ENCODE measurements at regions not wholly inside any gene's neighbourhood (a gene's known extent, or its start where the extent isn't known, plus 50 kb on each side); places are given as distances from the start of the nearest gene placed in this dataset.

DNA sequence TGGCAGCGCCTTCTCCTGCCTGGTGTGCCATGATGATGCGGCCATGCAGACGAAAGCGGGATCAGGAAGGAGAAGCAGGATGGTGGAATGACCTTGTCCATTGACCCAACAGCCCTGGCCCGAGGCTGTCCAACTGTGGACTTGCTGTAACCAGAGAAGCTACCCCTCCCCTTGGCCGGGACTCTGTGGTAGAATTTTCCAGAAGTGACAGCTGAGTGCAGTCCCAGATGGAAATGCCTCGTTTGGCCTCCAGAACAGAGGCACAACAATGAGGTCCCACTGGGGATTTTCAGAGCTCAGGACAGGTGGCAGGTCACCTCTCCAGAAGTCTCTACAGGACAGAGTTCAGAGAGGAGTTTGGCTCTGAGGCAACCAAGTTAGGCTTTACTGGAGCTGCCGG lies 299.2 kb upstream of the CDH4 start:
- no peak for FAIRE-seq
- Histone ChIP-seq H3K4me3 (ENCODE audit: insufficient read depth, low read depth, low read length) (no peak overlapping the region), H4K20me1 (ENCODE audit: insufficient read depth, low read length) (no peaks in the 10 kb centered on the region), H3K4me1 (ENCODE audit: insufficient read depth, low read length) (no peaks in the 10 kb centered on the region), H3K27me3 (ENCODE audit: insufficient read depth, low read length) (no peaks in the 10 kb centered on the region), H3K79me2 (ENCODE audit: insufficient read depth, low read length) (no peaks in the 10 kb centered on the region), H3K36me3 (ENCODE audit: insufficient read depth, low read length) (no peaks in the 10 kb centered on the region), H3K9me3 (ENCODE audit: insufficient read depth, low read depth, low read length) (peaks cover 6% of the 10 kb centered on the region), H3K27ac (ENCODE audit: low read depth, low read length) (no peak overlapping the region), H3K4me2 (ENCODE audit: low read length) (no peak overlapping the region), H3K9ac (ENCODE audit: low read length) (no peak overlapping the region), H2AFZ (ENCODE audit: low read depth, low read length) (no peak overlapping the region)
- Mint-ChIP-seq H3K27ac (ENCODE audit: unreplicated experiment) (no peak overlapping the region), H3K27me3 (ENCODE audit: low read depth, unreplicated experiment) (peaks cover 44% of the 10 kb centered on the region), H3K9me3 (ENCODE audit: unreplicated experiment) (peaks cover 10% of the 10 kb centered on the region), H3K4me1 (ENCODE audit: low read depth, unreplicated experiment) (no peaks in the 10 kb centered on the region), H3K36me3 (ENCODE audit: low read depth, unreplicated experiment) (no peaks in the 10 kb centered on the region), H3K4me3 (ENCODE audit: unreplicated experiment) (no peak overlapping the region)
- TF ChIP-seq EZH2 (IDR thresholded peaks at IDR 0.05; ENCODE audit: insufficient read depth, low read length) = no peak
- TF ChIP-seq, protein P1, sequence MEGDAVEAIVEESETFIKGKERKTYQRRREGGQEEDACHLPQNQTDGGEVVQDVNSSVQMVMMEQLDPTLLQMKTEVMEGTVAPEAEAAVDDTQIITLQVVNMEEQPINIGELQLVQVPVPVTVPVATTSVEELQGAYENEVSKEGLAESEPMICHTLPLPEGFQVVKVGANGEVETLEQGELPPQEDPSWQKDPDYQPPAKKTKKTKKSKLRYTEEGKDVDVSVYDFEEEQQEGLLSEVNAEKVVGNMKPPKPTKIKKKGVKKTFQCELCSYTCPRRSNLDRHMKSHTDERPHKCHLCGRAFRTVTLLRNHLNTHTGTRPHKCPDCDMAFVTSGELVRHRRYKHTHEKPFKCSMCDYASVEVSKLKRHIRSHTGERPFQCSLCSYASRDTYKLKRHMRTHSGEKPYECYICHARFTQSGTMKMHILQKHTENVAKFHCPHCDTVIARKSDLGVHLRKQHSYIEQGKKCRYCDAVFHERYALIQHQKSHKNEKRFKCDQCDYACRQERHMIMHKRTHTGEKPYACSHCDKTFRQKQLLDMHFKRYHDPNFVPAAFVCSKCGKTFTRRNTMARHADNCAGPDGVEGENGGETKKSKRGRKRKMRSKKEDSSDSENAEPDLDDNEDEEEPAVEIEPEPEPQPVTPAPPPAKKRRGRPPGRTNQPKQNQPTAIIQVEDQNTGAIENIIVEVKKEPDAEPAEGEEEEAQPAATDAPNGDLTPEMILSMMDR (IDR thresholded peaks at IDR 0.05; ENCODE audit: insufficient read depth, low read depth, low read length) = no peak
- DNase-seq (ENCODE audit: low read depth) = no peak

DNA sequence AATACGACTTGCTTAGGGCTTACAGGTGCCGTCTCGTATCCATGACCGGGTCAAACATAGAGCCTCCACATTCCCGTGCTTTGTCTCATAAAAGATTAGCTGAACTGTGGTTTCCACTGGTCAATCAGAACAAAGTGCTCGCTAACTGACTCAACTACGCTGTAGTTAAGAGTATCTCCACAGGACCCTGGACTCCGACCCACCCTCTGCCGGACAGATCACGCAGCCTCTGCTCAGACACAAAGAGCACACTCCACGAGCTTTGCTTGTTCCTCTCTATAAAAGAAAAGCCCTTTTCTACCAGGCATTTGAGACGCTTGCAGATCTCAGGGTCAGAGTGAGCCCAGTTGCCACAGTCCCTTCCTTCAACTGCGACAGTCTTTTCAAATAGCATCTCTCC lies 298.7 kb upstream of the CDH4 start:
- Histone ChIP-seq H3K4me1 (ENCODE audit: insufficient read depth, low read length) (no peaks in the 10 kb centered on the region), H2AFZ (ENCODE audit: low read depth, low read length) (no peak overlapping the region), H3K4me3 (ENCODE audit: insufficient read depth, low read depth, low read length) (no peak overlapping the region), H3K4me2 (ENCODE audit: low read length) (no peak overlapping the region), H4K20me1 (ENCODE audit: insufficient read depth, low read length) (no peaks in the 10 kb centered on the region), H3K27me3 (ENCODE audit: insufficient read depth, low read length) (no peaks in the 10 kb centered on the region), H3K36me3 (ENCODE audit: insufficient read depth, low read length) (no peaks in the 10 kb centered on the region), H3K9me3 (ENCODE audit: insufficient read depth, low read depth, low read length) (peaks cover 6% of the 10 kb centered on the region), H3K27ac (ENCODE audit: low read depth, low read length) (no peak overlapping the region), H3K9ac (ENCODE audit: low read length) (no peak overlapping the region), H3K79me2 (ENCODE audit: insufficient read depth, low read length) (no peaks in the 10 kb centered on the region)
- H3K36me3 Mint-ChIP-seq (ENCODE audit: low read depth, unreplicated experiment) = no peaks in the 10 kb centered on the region
- no peaks in the 10 kb centered on the region for H3K4me1 Mint-ChIP-seq (ENCODE audit: low read depth, unreplicated experiment)
- FAIRE-seq (no peak), DNase-seq (ENCODE audit: low read depth) (no peak)
- no peak for TF ChIP-seq EZH2 (IDR thresholded peaks at IDR 0.05; ENCODE audit: insufficient read depth, low read length)
- TF ChIP-seq, protein P1 (IDR thresholded peaks at IDR 0.05; ENCODE audit: insufficient read depth, low read depth, low read length) = no peak
- H3K27ac Mint-ChIP-seq (ENCODE audit: unreplicated experiment) = no peak overlapping the region
- H3K9me3 Mint-ChIP-seq (ENCODE audit: unreplicated experiment) = peaks cover 9% of the 10 kb centered on the region
- no peak overlapping the region for H3K4me3 Mint-ChIP-seq (ENCODE audit: unreplicated experiment)
- peaks cover 45% of the 10 kb centered on the region for H3K27me3 Mint-ChIP-seq (ENCODE audit: low read depth, unreplicated experiment)

DNA sequence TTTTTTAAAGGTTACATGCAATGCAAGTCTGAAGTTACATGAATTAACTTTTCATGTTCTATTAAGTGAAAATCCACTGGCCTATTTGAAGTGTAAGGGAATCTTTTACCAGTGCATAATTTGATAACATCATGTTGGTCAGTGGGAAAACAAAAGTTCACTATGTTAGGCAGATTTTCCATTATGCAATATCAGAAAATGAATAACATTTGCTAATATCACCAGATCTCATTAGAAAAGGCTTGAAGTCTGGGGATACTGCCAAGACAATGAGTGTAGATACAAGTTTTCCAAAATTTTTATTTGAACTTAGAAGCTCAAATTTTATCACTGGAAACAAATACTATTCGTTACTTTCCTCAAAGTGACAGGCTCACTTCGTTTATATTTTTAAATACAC lies 296.4 kb upstream of the CDH4 start:
- peaks cover 5% of the 10 kb centered on the region for H3K9me3 Mint-ChIP-seq (ENCODE audit: unreplicated experiment)
- FAIRE-seq = no peak
- no peaks in the 10 kb centered on the region for H3K36me3 ChIP-seq (ENCODE audit: insufficient read depth, low read length)

More for the DNA sequence above, 296.4 kb upstream of the CDH4 start:
- Mint-ChIP-seq H3K4me1 (ENCODE audit: low read depth, unreplicated experiment) (no peaks in the 10 kb centered on the region), H3K4me3 (ENCODE audit: unreplicated experiment) (no peak overlapping the region), H3K36me3 (ENCODE audit: low read depth, unreplicated experiment) (no peaks in the 10 kb centered on the region), H3K27ac (ENCODE audit: unreplicated experiment) (no peak overlapping the region), H3K27me3 (ENCODE audit: low read depth, unreplicated experiment) (peaks cover 59% of the 10 kb centered on the region)
- DNase-seq (ENCODE audit: low read depth) = no peak
- no peak overlapping the region for H3K27ac ChIP-seq (ENCODE audit: low read depth, low read length)
- no peaks in the 10 kb centered on the region for H4K20me1 ChIP-seq (ENCODE audit: insufficient read depth, low read length)
- H3K4me3 ChIP-seq (ENCODE audit: insufficient read depth, low read depth, low read length) = no peak overlapping the region
- TF ChIP-seq, protein P1 (IDR thresholded peaks at IDR 0.05; ENCODE audit: insufficient read depth, low read depth, low read length) = no peak
- TF ChIP-seq EZH2 (IDR thresholded peaks at IDR 0.05; ENCODE audit: insufficient read depth, low read length) = no peak
- no peak overlapping the region for H3K9ac ChIP-seq (ENCODE audit: low read length)
- H3K79me2 ChIP-seq (ENCODE audit: insufficient read depth, low read length) = no peaks in the 10 kb centered on the region
- no peak overlapping the region for H2AFZ ChIP-seq (ENCODE audit: low read depth, low read length)
- no peak overlapping the region for H3K4me2 ChIP-seq (ENCODE audit: low read length)
- no peaks in the 10 kb centered on the region for H3K4me1 ChIP-seq (ENCODE audit: insufficient read depth, low read length)
- H3K27me3 ChIP-seq (ENCODE audit: insufficient read depth, low read length) = no peaks in the 10 kb centered on the region
- H3K9me3 ChIP-seq (ENCODE audit: insufficient read depth, low read depth, low read length) = peaks cover 2% of the 10 kb centered on the region

Measured in astrocyte (in vitro differentiated cells and primary cell).